Upper lobe of left lung (tissue), 6 donors: ENCODE measurements at regions not wholly inside any gene's neighbourhood (a gene's known extent, or its start where the extent isn't known, plus 50 kb on each side); places are given as distances from the start of the nearest gene placed in this dataset.
"Not testable (repeated sequence)": the region's sequence is repeated elsewhere in the genome, so short reads cannot be mapped to it uniquely, and the experiment has no call there.

Source experiments
- ATAC-seq, 2 donors: fragments of 200-7000 bp; cut with Tn5 transposase; one replicate each; pipeline ENCODE4 v1.9.1; 2022; ENCODE audit warnings: mild to moderate bottlenecking in 2 of 2, moderate library complexity in 2 of 2; ENCODE audit not compliant: low FRiP score in 2 of 2
- DNase-seq, 2 donors: peaks; one replicate each; pipeline ENCODE4 v3.0.0-alpha.2; 2019 to 2020
- H3K27ac ChIP-seq, 4 donors: fragments of 200-600 bp; sonication (generic); one replicate each; pipeline ENCODE4 v1.5.1; 2016 to 2019
- H3K27me3 ChIP-seq, 4 donors: fragments of 200-600 bp; sonication (generic); one replicate each; pipeline ENCODE4 v1.5.1; 2017 to 2019
- H3K36me3 ChIP-seq, 4 donors: fragments of 200-600 bp; sonication (generic); one replicate each; pipeline ENCODE4 v1.5.1; 2016 to 2019
- H3K4me1 ChIP-seq, 4 donors: fragments of 200-600 bp; sonication (generic); one replicate each; pipeline ENCODE4 v1.5.1; 2018 to 2019
- H3K4me3 ChIP-seq, 4 donors: fragments of 200-600 bp; sonication (generic); one replicate each; pipeline ENCODE4 v1.5.1; 2017 to 2019; ENCODE audit warnings: mild to moderate bottlenecking in 2 of 4, moderate library complexity in 1 of 4
- H3K9me3 ChIP-seq, 4 donors: fragments of 200-600 bp; sonication (generic); one replicate each; pipeline ENCODE4 v1.5.1; 2018 to 2019
- CTCF ChIP-seq, 6 experiments: fragments of 450-650 bp in 4 of 6; fragments of 200-600 bp in 2 of 6; sonication (generic) in 2 of 6; IDR thresholded peaks; one replicate each; pipeline ENCODE4 v1.5.1; 2016 to 2019; ENCODE audit warnings: antibody characterized with exemption in 6 of 6
- EP300 ChIP-seq, 4 donors: sonication (generic); formaldehyde crosslinking; IDR thresholded peaks; one replicate each; pipeline ENCODE4 v1.5.1; 2017; ENCODE audit warnings: antibody characterized with exemption in 4 of 4, control low read depth in 2 of 4
- POLR2A ChIP-seq, 4 donors: fragments of 450-650 bp; IDR thresholded peaks; one replicate each; pipeline ENCODE4 v1.5.1; 2016 to 2017; ENCODE audit warnings: antibody characterized with exemption in 4 of 4, mild to moderate bottlenecking in 2 of 4
- POLR2AphosphoS5 ChIP-seq, 2 donors: sonication (generic); formaldehyde crosslinking; IDR thresholded peaks; one replicate each; pipeline ENCODE4 v1.5.1; 2017; ENCODE audit warnings: antibody characterized with exemption in 2 of 2
- WGBS, 2 donors: methylation state at CpG; one replicate each; pipeline ENCODE4 v1.1.5; 2017 to 2018; 5-methylcytosine and 5-hydroxymethylcytosine counted together
- donor health status: DM: no; HTN: no; CAD: no; lungs with moderate emphysema.
- donor health status: DM: no; HTN: yes; CAD: no; lungs with severe emphysema.

- H3K27me3 ChIP-seq: no peaks in the 10 kb centered on the region
- no peak overlapping the region for H3K27ac ChIP-seq
- H3K36me3 ChIP-seq: no peaks in the 10 kb centered on the region
- ATAC-seq (no peak), DNase-seq (no peak)
- H3K4me1 ChIP-seq: no peaks in the 10 kb centered on the region
- H3K9me3 ChIP-seq: no peaks in the 10 kb centered on the region
- 63 to 76% methylated on average over 4 of the region's 4 CpGs for WGBS, 2 donors
- TF ChIP-seq POLR2AphosphoS5 (IDR thresholded peaks at IDR 0.05) (no peak), POLR2A (IDR thresholded peaks at IDR 0.05) (no peak), CTCF (IDR thresholded peaks at IDR 0.05) (no peak), EP300 (IDR thresholded peaks at IDR 0.05) (no peak)
- no peak overlapping the region for H3K4me3 ChIP-seq
Observed at GRCh38 chr17:33922971-33923370, 332.1 kb upstream of the CCL2 start.

- Histone ChIP-seq H3K27me3 (no peaks in the 10 kb centered on the region), H3K4me3 (no peak overlapping the region), H3K4me1 (no peaks in the 10 kb centered on the region), H3K36me3 (no peaks in the 10 kb centered on the region), H3K27ac (no peak overlapping the region), H3K9me3 (no peaks in the 10 kb centered on the region)
- no peak for DNase-seq
- TF ChIP-seq POLR2A (IDR thresholded peaks at IDR 0.05) (no peak), EP300 (IDR thresholded peaks at IDR 0.05) (no peak), POLR2AphosphoS5 (IDR thresholded peaks at IDR 0.05) (no peak), CTCF (IDR thresholded peaks at IDR 0.05) (no peak)
- no peak for ATAC-seq
- WGBS, 2 donors: 84 to 91% methylated on average over 5 of the region's 5 CpGs
Observed at GRCh38 chr17:33924104-33924503, 331.0 kb upstream of the CCL2 start.

GRCh38 chr17:33925649-33926048 lies 329.4 kb upstream of the CCL2 start:
- TF ChIP-seq POLR2A (IDR thresholded peaks at IDR 0.05): no peak
- TF ChIP-seq POLR2AphosphoS5 (IDR thresholded peaks at IDR 0.05): no peak
- TF ChIP-seq EP300 (IDR thresholded peaks at IDR 0.05): no peak
- TF ChIP-seq CTCF (IDR thresholded peaks at IDR 0.05): no peak
- no peaks in the 10 kb centered on the region for H3K36me3 ChIP-seq
- H3K4me1 ChIP-seq: no peaks in the 10 kb centered on the region
- no peak overlapping the region for H3K27ac ChIP-seq
- H3K4me3 ChIP-seq: no peak overlapping the region
- no peaks in the 10 kb centered on the region for H3K27me3 ChIP-seq
- no peak for ATAC-seq
- no peak for DNase-seq
- WGBS, 2 donors: 73 to 76% methylated on average over 2 of the region's 2 CpGs
- no peaks in the 10 kb centered on the region for H3K9me3 ChIP-seq

GRCh38 chr17:33927732-33928133 lies 327.4 kb upstream of the CCL2 start:
- H3K27ac ChIP-seq: no peak overlapping the region
- 42 to 65% methylated on average over 3 of the region's 3 CpGs for WGBS, 2 donors
- ATAC-seq (no peak), DNase-seq (no peak)
- no peaks in the 10 kb centered on the region for H3K9me3 ChIP-seq
- H3K36me3 ChIP-seq: no peaks in the 10 kb centered on the region
- H3K4me1 ChIP-seq: no peaks in the 10 kb centered on the region
- H3K4me3 ChIP-seq: no peak overlapping the region
- no peaks in the 10 kb centered on the region for H3K27me3 ChIP-seq
- TF ChIP-seq CTCF (IDR thresholded peaks at IDR 0.05): no peak
- TF ChIP-seq EP300 (IDR thresholded peaks at IDR 0.05): no peak
- no peak for TF ChIP-seq POLR2AphosphoS5 (IDR thresholded peaks at IDR 0.05)
- TF ChIP-seq POLR2A (IDR thresholded peaks at IDR 0.05): no peak

- Histone ChIP-seq H3K36me3 (no peaks in the 10 kb centered on the region), H3K27ac (no peak overlapping the region), H3K9me3 (no peaks in the 10 kb centered on the region), H3K4me1 (no peaks in the 10 kb centered on the region), H3K27me3 (no peaks in the 10 kb centered on the region), H3K4me3 (no peak overlapping the region)
- no peak for DNase-seq
- TF ChIP-seq CTCF (IDR thresholded peaks at IDR 0.05) (no peak), EP300 (IDR thresholded peaks at IDR 0.05) (no peak), POLR2A (IDR thresholded peaks at IDR 0.05) (no peak), POLR2AphosphoS5 (IDR thresholded peaks at IDR 0.05) (no peak)
- ATAC-seq: no peak
- 57 to 62% methylated on average over 8 to 9 of the region's 9 CpGs for WGBS, 2 donors
Observed at GRCh38 chr17:33929181-33929724, 325.8 kb upstream of the CCL2 start.

- H3K4me3 ChIP-seq, H3K4me1 ChIP-seq, ATAC-seq, H3K9me3 ChIP-seq, DNase-seq, H3K36me3 ChIP-seq, H3K27me3 ChIP-seq, H3K27ac ChIP-seq: not testable (repeated sequence)
- 81 to 85% methylated on average over 19 of the region's 19 CpGs for WGBS, 2 donors
Observed at GRCh38 chr17:33931148-33931814, 323.8 kb upstream of the CCL2 start.
